A172 (cell line): ENCODE measurements at regions not wholly inside any gene's neighbourhood (a gene's known extent, or its start where the extent isn't known, plus 50 kb on each side); places are given as distances from the start of the nearest gene placed in this dataset.

Experiments used
- DNase-seq: peaks from one replicate; pipeline ENCODE4 v3.0.0-alpha.2; 2015; ENCODE audit warnings: low spot score

DNA sequence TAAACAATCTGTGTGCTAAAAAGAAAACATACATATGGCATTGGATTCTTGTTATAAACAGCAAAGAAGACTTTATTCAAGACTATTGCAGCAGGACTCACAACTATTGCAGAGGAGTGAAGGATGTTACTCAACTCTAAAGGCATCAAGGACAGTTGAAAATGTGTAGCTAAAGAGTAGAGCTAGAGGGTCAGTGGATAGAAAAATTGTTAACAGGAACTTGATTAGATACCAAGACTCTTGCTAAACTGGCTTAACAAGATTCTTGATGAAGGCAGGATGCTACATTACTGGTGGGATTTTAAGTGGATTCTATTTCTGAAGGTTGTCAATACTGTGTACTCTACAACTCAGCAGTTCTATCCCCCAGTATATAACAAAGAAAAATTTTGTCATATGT is 1183.3 kb downstream of the SLITRK1 start:
- no peak for DNase-seq

DNA sequence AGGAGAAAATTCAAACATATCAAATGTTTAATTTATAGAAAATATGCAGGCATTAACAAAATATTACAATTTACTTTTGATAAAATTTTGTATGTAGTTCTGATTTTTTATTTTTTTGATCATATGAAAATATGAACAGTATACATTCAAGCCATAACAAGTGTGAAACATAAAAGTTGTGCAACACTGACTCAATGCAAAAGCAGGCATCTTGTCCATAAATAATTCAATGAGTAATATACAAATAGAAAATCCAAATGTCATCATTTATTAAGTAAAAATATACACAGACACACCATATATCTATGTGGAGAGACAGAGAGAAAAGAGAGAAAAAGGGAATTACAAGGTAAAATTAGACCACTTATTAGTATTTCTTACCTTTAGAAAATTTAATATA is 1183.9 kb downstream of the SLITRK1 start:
- no peak for DNase-seq

DNA sequence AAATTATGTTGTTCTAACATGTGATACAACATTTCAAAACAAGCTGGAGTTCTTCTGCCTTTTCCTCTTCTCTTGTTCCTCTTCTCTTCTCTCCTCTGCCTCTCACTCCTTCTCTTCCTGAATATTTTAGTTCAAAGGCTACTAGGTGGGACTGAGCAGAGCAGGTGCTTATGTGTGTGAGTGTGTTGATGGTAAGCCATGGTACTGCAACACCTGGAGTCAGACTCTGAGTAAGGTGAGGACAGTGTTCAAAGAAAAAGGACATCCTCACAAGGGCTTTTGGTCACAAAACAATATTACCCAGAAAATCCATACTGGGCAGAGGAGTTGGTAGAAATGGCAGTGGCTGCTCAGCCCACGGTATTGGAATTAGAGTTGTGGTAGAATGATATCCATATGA is 1188.7 kb downstream of the SLITRK1 start:
- no peak for DNase-seq

DNA sequence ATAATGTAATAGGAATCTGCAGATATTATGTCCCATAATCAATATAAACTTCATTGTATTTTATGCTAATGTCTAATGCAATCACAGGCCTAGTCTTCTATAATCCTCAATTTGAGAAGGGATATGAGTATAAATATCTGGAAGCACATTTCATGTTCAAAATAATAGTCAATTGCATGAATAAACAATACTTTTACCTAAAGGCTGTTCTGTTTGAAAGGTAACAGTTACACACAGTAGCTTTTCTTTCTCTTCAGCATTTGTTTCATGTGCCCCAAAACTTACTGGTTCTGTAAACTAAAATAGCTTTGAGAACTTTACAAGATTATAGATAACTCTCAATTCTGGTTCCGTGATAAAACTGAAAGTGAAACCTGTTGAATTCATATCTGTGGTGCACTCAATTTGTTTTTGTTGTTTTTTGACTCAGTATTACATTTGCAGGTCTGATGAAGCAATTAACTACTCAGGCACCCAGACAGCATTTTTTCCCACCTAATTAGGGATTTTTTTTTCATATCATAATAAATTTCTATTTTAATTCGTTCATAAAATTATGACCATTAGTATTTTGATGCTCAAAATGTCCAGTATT is 1193.8 kb downstream of the SLITRK1 start:
- DNase-seq = peak; percentile 7

DNA sequence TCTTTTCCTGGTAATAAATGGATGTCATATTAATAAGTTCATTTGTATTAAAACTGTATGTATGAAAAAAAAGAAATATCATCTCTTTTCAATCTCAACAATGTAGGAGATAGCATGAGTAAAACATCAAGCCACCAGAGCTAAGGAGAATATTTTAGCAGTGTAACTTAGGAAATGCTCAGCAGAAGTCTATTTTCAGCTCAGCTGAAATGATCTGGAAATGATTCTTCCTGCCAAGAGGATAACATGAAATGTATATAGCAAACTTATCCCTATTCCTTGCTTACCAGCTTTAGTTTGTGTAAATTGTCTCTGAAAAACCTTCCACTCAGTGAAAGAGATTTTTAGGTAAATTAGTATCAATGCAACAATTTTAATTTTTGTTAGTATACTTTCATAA is 1194.4 kb downstream of the SLITRK1 start:
- DNase-seq = no peak

DNA sequence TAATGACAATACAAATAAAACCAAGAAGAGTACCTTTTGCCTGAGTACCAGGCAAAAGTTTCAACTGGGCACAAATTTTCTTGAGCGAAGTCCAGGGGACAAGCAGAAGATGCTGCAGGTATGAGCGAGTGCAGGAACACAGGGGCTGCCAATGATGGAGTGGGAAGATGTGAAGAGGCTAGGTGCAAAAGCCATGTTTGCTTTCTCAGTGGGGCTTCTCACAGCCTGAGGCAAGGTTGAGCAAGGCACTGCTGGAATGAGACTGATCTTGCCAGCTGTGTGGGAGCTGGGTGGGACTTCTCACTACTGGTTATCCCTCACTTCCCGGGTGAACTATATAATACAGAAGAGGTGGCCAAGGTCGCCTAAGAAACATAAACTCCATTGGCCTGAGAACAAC is 1200.7 kb downstream of the SLITRK1 start:
- no peak for DNase-seq

DNA sequence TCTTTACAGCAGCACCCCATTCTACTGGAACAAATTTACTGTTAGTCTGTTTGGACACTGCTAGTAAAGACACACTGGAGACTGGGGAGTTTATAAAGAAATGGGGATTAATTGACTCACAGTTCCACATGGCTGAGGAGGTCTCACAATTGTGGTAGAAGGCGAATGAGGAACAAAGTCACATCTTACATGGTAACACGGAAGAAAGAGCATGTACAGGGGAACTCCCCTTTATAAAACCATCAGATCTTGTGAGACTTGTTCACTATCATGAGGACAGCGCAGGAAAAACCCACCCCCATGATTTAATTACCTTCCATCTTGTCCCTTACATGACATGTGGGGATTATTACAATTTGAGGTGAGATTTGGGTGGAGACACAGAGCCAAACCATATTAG is 1204.2 kb downstream of the SLITRK1 start:
- DNase-seq = no peak

DNA sequence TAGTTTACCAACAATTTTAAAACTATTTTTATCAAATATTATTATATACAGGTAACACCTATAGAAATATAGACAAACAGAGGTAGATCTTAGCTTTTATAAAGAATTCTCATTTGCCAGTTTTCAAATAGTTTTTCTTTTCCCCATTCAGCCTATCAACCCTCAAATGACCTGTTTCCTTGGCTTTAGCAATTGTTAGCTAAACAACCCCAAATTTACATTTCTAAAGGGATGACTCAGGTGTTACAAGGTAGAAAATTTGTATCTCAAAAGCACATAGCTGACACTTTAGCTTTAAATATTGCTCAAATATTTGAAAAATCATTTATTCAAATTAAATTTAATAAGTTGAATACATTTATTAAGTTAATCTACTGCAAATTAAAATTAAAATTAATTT is 1207.2 kb downstream of the SLITRK1 start:
- no peak for DNase-seq

DNA sequence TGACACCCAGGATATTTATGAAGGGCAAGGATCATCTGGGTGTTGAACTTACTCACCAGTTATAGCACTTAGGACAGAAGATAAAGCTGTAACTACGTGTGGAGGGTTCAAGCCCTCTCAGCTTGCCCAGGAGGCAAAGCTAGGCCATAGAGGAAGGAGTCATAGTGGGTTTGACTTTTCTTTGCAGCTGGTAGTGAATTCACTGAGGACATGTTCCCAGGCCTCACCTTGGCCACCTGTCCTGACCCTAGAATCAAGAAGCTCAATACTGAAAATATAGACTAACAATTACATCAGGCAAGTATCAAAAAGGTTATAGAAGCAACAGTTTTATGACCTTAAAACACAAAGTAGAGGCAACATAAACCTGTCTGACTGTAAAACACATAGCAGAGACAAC is 1207.7 kb downstream of the SLITRK1 start:
- no peak for DNase-seq

DNA sequence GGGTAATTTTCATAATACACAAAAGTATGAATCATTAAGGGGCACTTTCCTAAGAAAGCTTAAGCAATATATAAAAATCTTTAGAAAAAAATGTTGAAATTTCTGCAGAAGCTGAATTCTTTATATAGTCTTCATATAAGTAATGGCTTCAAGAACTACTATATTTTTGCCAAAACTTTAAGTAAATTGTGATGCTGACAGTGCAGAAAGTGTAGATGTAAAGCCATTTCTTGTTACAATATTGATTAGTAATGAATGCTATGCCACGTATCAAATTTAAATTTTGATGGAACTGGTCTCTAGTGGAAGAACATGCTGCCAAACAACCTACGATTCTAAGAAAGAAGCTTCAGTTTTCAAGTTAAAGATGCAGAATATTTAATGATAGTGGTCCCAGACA is 1210.0 kb downstream of the SLITRK1 start:
- DNase-seq = no peak

DNA sequence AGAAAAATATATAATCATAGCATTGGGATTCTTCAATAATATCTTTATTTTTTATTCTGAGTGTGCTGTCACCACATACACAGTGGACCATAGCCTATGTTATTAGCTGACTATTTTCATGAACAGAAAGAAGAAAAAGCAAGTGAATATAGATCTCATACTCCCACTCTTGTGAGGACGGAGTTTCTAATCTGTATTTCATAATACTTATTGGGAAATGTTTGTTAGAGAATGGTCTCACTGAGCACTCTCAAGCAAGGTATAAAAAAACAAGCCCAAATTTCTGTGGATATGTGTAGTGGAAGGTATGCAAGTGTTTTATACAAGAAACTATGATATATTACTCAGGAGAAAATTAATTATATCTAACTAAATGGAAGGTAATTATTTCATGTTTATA is 1218.1 kb downstream of the SLITRK1 start:
- no peak for DNase-seq

DNA sequence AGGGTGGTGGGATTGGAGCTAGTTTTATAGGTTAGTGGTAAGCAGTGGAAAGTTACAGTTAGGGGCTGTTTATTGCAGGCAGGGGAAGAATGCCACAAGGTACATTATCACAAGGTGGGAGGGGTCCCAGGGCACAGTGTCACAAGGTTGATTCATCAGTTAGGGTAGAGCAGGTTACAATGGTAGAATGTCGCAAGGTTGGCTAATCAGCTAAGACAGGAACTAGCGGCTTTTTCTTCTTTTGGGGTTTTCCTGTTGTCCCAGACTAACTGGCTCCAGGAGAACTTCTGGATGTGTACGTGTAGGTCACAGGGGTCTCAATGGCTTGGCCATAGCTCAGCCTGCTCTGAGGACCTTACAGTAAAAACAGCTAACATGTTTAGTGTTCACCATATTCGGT is 1221.1 kb downstream of the SLITRK1 start:
- no peak for DNase-seq

DNA sequence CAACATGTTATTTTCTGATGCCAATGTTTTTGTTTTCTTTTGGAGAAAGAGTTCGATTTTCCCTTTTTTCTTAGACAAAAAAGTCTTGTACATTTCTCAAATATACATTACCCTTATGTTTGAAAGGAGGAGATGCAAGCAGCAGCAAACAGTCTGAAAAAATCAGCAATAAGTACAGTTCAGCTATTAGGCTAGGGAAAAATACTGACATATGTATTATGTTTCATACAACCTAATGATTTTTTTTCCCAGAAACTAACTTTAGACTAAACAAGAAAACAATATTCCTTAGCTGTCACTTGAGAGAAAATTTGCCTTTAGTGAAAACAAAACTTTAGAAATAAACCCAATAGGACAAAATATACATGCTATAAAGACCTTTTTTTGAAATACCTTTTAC is 1223.5 kb downstream of the SLITRK1 start:
- DNase-seq = no peak

DNA sequence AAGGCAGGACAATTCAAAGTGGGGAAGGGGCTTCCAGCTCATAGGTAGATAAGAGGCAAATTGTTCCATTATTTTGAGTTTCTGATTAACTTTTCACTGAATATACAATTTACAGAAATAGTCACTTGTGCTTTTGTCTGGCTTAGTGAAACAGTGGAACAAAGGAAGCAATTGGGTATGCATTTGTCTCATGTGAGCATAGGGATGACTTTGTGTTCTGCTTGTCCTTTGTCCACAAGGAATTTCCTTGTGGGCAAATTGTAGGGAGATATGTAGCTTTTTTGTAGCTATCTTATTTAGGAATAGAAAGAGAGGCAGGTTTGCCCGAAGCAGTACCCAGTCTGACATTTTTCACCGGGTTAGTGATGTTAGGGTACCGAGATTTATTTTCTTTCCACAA is 1224.8 kb downstream of the SLITRK1 start:
- no peak for DNase-seq

DNA sequence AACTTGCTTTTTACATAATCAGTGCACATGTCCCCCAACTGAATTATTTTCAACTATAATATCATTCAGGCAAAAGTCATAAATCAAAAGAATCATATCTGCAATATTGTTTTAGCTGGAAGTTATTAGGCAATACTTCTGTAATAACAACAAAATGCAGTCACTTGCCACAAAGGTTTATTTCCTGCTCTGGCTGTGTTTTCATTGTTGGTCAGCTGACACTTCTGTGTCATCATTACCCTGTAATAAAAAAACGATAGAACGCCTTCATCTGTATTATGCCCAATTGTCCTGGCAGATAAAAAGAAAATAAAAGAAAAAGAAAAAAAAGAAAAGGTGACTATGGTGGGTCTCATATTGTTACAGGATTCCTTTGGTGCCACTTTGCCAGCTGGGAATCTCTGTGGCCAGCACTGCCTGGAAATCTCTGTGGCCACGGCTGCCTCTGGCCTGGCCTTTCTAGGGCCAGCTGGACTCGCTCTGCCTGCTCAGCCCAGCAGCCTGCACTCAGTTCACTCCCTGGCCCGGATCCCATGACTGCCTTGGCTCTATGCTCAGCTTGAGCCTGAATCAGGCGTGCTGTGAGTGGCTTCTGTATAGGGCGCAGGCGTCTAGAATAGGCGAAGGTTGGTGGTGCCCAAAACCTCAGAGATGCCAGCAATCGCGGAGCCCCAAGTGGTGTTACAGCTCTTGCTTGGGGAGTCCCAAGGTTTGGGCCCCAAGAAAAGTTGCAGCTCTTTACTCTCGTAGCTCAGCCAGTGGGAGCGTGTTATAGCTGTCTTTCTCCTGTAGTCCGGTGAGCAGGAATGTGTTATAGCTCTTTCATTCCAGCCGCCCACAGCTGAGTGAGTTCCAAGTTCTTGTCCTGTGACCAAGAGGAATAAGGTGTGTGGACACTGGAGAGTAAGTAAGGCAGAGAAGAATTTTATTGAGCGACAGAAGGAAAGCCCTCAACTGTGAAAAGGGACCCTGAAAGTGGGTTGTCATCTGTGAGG is 1227.1 kb downstream of the SLITRK1 start:
- DNase-seq = peak; percentile 16

DNA sequence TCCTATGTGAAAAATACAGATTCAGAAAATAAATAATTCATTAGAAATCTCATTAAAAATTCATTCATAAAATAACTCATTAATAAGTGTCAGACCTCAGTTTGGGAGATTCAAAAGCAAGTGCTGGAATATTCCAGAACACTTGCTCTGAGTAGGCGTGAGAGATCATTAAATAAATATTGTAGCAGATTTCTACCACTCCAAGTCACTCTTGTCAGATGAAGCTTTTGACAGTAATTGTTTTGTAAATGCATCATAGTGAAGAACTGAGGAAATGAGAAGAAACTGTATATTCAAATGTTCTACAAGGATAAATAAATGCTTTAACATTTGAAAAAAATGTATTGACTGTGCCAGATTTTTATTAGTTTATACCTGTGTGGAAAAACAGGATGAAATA is 1228.1 kb downstream of the SLITRK1 start:
- no peak for DNase-seq

DNA sequence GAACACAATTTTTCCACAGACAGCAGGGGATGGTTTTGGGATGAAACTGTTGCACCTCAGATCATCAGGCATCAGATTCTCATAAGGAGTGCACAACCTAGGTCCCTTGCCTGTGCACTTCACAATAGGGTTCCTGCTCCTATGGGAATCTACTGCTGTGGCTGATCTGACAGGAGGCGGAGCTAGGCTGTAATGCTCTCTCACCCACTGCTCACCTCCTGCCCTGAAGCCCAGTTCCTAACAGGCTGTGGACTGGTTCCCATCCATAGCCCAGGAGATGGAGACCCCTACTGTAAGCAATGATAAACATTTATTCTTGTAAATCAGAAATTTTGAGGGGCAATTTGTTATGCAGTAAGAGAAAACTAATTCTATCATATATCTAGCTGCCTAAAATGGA is 1234.7 kb downstream of the SLITRK1 start:
- no peak for DNase-seq

DNA sequence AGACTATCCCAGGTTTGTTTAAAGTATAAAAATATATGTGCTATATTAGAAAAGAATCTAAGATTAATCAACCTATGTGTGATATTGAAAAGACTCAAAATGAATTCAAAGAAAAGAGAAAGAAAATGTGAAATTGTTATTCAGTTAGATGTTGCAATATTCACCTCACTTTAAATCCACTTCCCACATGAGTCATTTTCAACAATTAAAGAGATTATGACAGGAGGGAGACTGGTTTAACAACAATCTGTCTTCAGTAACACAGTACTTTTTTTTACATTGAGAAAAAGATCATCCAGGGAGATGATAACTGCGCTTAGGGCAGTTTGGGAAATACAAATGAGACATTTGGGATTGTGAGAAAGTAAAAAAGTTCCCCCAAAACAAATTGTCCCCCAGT is 1246.2 kb downstream of the SLITRK1 start:
- no peak for DNase-seq

DNA sequence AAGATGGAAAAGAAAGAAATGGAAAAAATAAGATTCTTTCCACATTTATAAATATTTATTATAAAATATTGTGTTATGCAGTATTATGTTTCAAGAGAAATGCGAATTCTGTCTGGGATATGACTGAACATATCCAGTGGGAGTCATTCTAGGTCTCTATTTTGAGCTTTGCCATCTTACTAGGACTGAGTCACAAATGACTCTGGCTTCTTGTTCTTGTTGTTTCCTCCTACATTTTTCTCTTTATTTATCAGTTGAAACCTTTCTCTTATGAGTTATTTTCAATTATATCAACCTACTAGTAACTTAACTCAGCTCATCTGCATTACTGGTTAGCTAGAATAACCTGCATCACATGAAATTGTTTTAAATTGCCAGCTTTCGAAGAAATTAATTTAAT is 1247.3 kb downstream of the SLITRK1 start:
- DNase-seq = no peak

DNA sequence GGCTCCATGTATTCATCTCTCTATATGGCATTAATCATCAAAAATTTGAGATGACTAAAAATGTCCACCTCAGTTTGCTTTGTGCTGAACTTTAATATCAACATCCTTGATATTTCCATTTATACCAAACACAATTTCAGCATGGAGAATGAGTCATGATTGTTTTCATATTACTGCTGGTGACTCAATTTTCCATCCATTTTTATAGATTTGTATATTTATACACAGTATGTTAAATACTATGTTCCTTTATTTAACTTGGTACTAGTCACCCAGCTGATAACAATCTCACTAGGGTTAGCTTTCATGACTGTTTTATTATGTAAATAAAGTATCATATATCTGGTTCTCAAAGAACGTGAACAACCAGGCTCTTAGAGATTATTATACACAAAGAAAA is 1255.1 kb downstream of the SLITRK1 start:
- DNase-seq = no peak

DNA sequence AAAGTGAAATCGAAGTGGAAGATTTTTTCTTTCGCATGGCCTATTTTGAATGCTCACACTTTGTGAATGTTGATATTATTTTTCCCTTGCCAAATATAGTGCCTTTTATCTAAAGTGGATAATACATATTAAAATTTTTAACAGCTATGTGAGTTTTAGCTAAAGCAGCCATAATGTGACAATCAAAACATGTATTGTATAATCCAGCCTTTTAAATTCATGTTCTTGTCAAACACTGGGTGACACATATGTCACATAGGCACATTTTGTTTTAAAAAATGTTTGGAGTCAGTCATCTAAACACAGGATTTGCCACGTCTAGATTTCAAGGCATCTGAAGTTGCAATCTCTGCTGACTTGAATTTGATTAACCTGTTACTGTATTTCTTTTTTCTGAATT is 1256.6 kb downstream of the SLITRK1 start:
- no peak for DNase-seq

DNA sequence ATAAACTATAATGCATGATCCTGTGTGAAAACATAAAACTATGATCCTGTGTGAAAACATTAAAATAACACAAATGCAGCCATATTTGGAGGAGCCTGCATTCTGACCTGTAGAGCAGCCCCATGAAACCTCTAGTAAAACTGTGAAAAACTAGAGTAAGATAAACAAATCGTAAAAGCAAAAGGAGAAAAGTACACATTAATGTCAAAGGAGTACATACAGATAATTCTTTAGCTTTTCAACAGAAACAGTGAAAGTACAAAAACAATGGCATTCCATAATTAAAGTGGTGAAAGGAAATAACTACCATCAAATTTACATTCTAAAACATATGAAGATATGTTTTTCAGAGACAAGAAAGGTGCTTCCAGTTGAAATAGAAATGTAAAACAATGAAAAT is 1267.2 kb downstream of the SLITRK1 start:
- DNase-seq = no peak

DNA sequence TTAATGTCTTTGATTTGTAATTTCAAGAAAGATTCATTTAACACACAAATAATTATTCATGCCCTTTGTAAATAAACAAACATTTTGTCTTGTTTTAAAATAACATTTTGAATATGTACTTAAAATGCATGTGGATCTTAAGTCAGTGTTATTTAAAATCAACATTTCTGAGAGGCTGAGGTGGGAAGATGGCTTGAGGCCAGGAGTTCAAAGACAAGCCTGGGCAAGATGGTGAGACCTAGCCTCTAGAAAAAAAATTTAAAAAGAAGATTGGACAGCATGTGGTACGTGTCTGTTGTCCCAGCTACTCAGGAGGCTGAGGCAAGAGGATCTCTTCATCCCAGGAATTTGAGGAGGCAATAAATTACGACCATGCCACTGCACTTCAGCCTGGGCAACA is 1268.2 kb downstream of the SLITRK1 start:
- no peak for DNase-seq

DNA sequence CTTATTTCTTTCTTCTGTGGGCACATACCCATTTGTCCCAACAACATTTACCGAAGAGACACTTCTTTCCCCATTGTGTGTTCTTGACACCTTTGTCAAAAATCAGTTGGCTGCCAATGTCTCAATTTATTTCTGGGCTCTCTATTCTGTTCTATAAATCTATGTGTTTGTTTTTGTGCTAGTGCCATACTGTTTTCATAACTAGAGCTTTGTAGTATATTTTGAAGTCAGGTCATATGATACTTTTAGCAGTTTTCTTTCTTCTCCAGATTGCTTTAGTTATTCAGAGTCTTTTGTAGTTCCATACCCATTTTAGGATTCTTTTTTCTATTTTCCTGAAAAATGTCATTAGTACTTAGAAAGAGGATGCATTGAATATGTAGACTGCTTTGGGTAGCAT is 1276.3 kb downstream of the SLITRK1 start:
- no peak for DNase-seq
